ENCODE measurements at regions not wholly inside any gene's neighbourhood (a gene's known extent, or its start where the extent isn't known, plus 50 kb on each side); places are given as distances from the start of the nearest gene placed in this dataset.

DNA sequence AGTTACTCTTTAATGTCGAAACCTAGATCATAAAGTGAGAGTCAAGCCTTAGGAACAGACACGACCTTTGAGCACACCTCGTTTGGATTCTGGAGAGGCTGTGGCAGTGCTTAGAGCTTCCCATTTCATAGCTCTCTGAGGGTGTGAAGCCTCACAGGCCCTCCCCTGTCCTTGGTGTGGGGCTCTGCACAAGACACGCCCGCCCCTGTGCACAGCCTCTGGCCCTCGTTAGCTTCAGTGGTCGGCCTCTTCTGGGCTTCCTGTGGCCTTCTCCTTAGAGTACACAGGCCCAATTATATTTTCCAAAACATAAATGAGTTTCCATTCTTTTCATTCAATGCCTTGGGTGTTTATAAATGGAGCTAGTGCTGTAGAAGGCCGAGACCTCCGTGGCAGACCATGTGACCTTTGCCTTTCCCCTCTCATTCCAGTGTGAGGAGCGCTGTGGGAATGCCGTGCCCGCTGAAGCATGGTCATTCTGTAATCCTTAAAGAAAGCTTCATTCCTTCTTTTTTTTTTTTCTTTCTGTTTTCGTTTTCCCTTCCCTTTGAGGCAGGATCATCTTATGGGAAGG is 208.6 kb downstream of the DCDC2C start:
- Mint-ChIP-seq H3K36me3 (ENCODE audit: insufficient read depth, unreplicated experiment) (no peaks in the 10 kb centered on the region), H3K27me3 (ENCODE audit: insufficient read depth, unreplicated experiment) (peaks cover 4% of the 10 kb centered on the region), H3K27ac (ENCODE audit: unreplicated experiment) (no peak overlapping the region), H3K4me3 (ENCODE audit: unreplicated experiment) (no peak overlapping the region), H3K9me3 (ENCODE audit: unreplicated experiment) (peaks cover 32% of the 10 kb centered on the region), H3K4me1 (ENCODE audit: low read depth, unreplicated experiment) (no peaks in the 10 kb centered on the region)
- intact Hi-C loops (cut with micrococcal nuclease; ENCODE audit: unreplicated experiment), result no loop called here
- no peaks in the 10 kb centered on the region for H3K4me1 ChIP-seq
- H3K27me3 ChIP-seq (replicated peaks; ENCODE audit: control insufficient read depth, insufficient read depth, low read length), result no peaks in the 10 kb centered on the region
- no peak for DNase-seq
- POLR2A ChIA-PET, result no interaction called here
- peaks cover 9% of the 10 kb centered on the region; the same call in 1 of the 2 replicates for H3K9me3 ChIP-seq
- BruUV-seq (replicated peaks), result no TSS peak
- no peak for TF ChIP-seq CTCF (IDR thresholded peaks at IDR 0.05; ENCODE audit: insufficient read depth in 1 of 2, low read depth in 1 of 2, low read length in 1 of 2, severe bottlenecking in 1 of 2, unreplicated experiment in 1 of 2)
- no peaks in the 10 kb centered on the region for H3K36me3 ChIP-seq (ENCODE audit: control insufficient read depth, insufficient read depth, low read length)
- H3K4me3 ChIP-seq (ENCODE audit: low read depth, low read length), result no peak overlapping the region
- CTCF ChIA-PET, result no interaction called here

DNA sequence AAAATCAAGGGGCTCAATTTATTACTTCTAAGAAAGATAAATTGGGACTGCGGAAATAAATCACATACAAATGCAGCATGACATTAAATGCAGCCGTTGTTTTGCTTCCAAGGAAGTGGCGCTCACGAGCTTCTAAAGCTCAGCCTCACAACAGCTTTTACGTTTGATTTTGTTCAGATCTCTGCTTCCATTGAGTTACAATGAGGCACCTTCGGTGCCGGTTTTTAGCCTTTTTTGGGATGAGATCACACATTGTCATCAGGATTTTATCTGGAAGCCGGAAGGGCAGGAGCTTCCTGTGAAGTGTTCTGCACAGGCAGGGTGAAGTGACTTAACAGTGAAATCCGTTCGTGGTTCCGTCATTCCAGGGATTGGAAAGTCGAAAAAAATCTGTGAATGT is 209.8 kb downstream of the DCDC2C start:
- Histone ChIP-seq H3K9me3 (0 out of 2 replicates have a peak, but pooled peaks cover 4% of the 10 kb centered on the region), H3K4me1 (no peaks in the 10 kb centered on the region), H3K36me3 (ENCODE audit: control insufficient read depth, insufficient read depth, low read length) (no peaks in the 10 kb centered on the region), H3K4me3 (ENCODE audit: low read depth, low read length) (no peak overlapping the region), H3K27me3 (replicated peaks; ENCODE audit: control insufficient read depth, insufficient read depth, low read length) (no peaks in the 10 kb centered on the region)
- ChIA-PET CTCF (no interaction called here), POLR2A (no interaction called here)
- peaks cover 20% of the 10 kb centered on the region for H3K9me3 Mint-ChIP-seq (ENCODE audit: unreplicated experiment)
- H3K36me3 Mint-ChIP-seq (ENCODE audit: insufficient read depth, unreplicated experiment), result no peaks in the 10 kb centered on the region
- H3K27me3 Mint-ChIP-seq (ENCODE audit: insufficient read depth, unreplicated experiment), result peaks cover 7% of the 10 kb centered on the region
- BruUV-seq (replicated peaks), result no TSS peak
- no peaks in the 10 kb centered on the region for H3K4me1 Mint-ChIP-seq (ENCODE audit: low read depth, unreplicated experiment)
- no peak for DNase-seq
- H3K4me3 Mint-ChIP-seq (ENCODE audit: unreplicated experiment), result no peak overlapping the region
- no peak overlapping the region for H3K27ac Mint-ChIP-seq (ENCODE audit: unreplicated experiment)
- TF ChIP-seq CTCF (IDR thresholded peaks at IDR 0.05; ENCODE audit: insufficient read depth in 1 of 2, low read depth in 1 of 2, low read length in 1 of 2, severe bottlenecking in 1 of 2, unreplicated experiment in 1 of 2), result no peak
- intact Hi-C loops (cut with micrococcal nuclease; ENCODE audit: unreplicated experiment), result no loop called here

DNA sequence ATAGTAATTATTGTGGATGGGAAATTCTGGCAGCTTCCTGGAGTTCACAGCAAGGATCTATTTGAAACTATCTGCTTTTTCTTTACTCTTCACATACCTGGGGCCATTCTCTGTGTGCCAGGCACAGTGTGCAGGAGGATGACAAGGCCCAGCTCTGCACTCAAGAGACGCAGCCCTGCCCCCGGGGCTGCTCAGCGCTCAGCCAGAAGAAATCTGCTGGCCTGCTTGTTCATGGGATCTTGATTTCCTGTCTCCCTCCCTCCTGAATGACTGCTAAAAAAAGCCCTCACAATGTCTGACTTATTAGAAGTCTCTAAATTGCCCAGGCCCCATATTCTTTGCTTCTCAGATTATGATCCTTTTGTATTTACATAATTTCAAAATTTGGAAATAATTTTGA is 210.9 kb downstream of the DCDC2C start:
- Histone ChIP-seq H3K4me3 (ENCODE audit: low read depth, low read length) (no peak overlapping the region), H3K4me1 (no peaks in the 10 kb centered on the region), H3K36me3 (ENCODE audit: control insufficient read depth, insufficient read depth, low read length) (no peaks in the 10 kb centered on the region), H3K27me3 (replicated peaks; ENCODE audit: control insufficient read depth, insufficient read depth, low read length) (no peaks in the 10 kb centered on the region), H3K9me3 (no peaks in the 10 kb centered on the region)
- BruUV-seq (replicated peaks), result no TSS peak
- no peak overlapping the region for H3K4me3 Mint-ChIP-seq (ENCODE audit: unreplicated experiment)
- TF ChIP-seq CTCF (IDR thresholded peaks at IDR 0.05; ENCODE audit: insufficient read depth in 1 of 2, low read depth in 1 of 2, low read length in 1 of 2, severe bottlenecking in 1 of 2, unreplicated experiment in 1 of 2), result no peak
- no peaks in the 10 kb centered on the region for H3K4me1 Mint-ChIP-seq (ENCODE audit: low read depth, unreplicated experiment)
- peaks cover 12% of the 10 kb centered on the region for H3K27me3 Mint-ChIP-seq (ENCODE audit: insufficient read depth, unreplicated experiment)
- no peak for DNase-seq
- CTCF ChIA-PET, result no interaction called here
- H3K9me3 Mint-ChIP-seq (ENCODE audit: unreplicated experiment), result peaks cover 14% of the 10 kb centered on the region
- H3K27ac Mint-ChIP-seq (ENCODE audit: unreplicated experiment), result no peak overlapping the region
- intact Hi-C loops (cut with micrococcal nuclease; ENCODE audit: unreplicated experiment), result no loop called here
- POLR2A ChIA-PET, result no interaction called here
- H3K36me3 Mint-ChIP-seq (ENCODE audit: insufficient read depth, unreplicated experiment), result no peaks in the 10 kb centered on the region

Data from Caco-2 (cell line).